K562 (cell line): ENCODE measurements at regions not wholly inside any gene's neighbourhood (a gene's known extent, or its start where the extent isn't known, plus 50 kb on each side); places are given as distances from the start of the nearest gene placed in this dataset.
A peak's percentile ranks its signal among the peaks of the same experiment; 100 is the strongest.

Experiments
- ARID1B ChIP-seq: fragments of 450-650 bp; IDR thresholded peaks from 2 replicates; pipeline ENCODE4 v1.6.1; 2016; ENCODE audit warnings: antibody characterized with exemption, mild to moderate bottlenecking, inconsistent platforms
- NFIC ChIP-seq: fragments of 450-650 bp; IDR thresholded peaks from 2 replicates; pipeline ENCODE4 v1.6.1; 2017; ENCODE audit warnings: mild to moderate bottlenecking, inconsistent platforms
- ZNF124 ChIP-seq: sonication (generic); formaldehyde crosslinking; IDR thresholded peaks from 2 replicates; pipeline ENCODE4 v1.8.1; 2022; ENCODE audit warnings: missing genetic modification reagents
- ZNF212 ChIP-seq: fragments of 450-650 bp; formaldehyde crosslinking; IDR thresholded peaks from 2 replicates; pipeline ENCODE4 v1.4.0; 2020; ENCODE audit warnings: mild to moderate bottlenecking
- TF ChIP-seq, protein P1 (sequence below), 3 experiments: fragments of 200-800 bp in 1 of 3; fragments of 250-450 bp in 1 of 3; fragments of 450-650 bp in 1 of 3; sonication (Bioruptor Pico) in 1 of 3; sonication (Bioruptor generic) in 1 of 3; formaldehyde crosslinking in 1 of 3; IDR thresholded peaks; 2 replicates each; pipeline versions ENCODE4 v1.6.1 to v1.8.0; 2016 to 2022; ENCODE audit warnings: mild to moderate bottlenecking in 2 of 3, missing genetic modification characterization in 2 of 3, missing compliant biosample characterization in 1 of 3, moderate library complexity in 1 of 3
- TF ChIP-seq, protein P2 (sequence below): fragments of 450-650 bp; IDR thresholded peaks from 2 replicates; pipeline ENCODE4 v1.6.1; 2017; ENCODE audit warnings: mild to moderate bottlenecking, moderate library complexity

DNA sequence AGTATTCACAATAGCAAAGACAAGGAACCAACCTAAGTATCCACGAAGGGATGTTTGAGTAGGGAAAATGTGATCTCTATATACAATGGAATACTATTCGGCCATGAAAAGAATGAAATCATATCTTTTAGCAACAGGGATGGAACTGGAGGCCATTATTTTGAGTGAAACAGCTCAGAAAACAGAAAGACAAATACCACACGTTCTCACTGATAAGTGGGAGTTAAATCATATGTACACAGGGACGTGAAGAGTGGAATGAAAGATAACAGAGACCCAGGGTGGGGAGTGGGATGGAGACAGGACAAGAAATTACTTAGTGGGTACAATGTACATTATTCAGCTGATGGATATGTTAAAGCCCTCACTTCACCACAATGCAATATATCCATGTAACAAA, 1012.7 kb downstream of the TBC1D22A start (continued):
- TF ChIP-seq NFIC: peak; percentile 24; the same call in 1 of the 2 replicates
- TF ChIP-seq ZNF124 (CRISPR knock-in tag): no peak
- TF ChIP-seq, protein P1, sequence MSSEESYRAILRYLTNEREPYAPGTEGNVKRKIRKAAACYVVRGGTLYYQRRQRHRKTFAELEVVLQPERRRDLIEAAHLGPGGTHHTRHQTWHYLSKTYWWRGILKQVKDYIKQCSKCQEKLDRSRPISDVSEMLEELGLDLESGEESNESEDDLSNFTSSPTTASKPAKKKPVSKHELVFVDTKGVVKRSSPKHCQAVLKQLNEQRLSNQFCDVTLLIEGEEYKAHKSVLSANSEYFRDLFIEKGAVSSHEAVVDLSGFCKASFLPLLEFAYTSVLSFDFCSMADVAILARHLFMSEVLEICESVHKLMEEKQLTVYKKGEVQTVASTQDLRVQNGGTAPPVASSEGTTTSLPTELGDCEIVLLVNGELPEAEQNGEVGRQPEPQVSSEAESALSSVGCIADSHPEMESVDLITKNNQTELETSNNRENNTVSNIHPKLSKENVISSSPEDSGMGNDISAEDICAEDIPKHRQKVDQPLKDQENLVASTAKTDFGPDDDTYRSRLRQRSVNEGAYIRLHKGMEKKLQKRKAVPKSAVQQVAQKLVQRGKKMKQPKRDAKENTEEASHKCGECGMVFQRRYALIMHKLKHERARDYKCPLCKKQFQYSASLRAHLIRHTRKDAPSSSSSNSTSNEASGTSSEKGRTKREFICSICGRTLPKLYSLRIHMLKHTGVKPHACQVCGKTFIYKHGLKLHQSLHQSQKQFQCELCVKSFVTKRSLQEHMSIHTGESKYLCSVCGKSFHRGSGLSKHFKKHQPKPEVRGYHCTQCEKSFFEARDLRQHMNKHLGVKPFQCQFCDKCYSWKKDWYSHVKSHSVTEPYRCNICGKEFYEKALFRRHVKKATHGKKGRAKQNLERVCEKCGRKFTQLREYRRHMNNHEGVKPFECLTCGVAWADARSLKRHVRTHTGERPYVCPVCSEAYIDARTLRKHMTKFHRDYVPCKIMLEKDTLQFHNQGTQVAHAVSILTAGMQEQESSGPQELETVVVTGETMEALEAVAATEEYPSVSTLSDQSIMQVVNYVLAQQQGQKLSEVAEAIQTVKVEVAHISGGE (CRISPR knock-in tag; IDR thresholded peaks at IDR 0.05): no peak
- peak; percentile 61 for TF ChIP-seq ARID1B
- no peak for TF ChIP-seq ZNF212 (CRISPR knock-in tag)
- TF ChIP-seq, protein P2, sequence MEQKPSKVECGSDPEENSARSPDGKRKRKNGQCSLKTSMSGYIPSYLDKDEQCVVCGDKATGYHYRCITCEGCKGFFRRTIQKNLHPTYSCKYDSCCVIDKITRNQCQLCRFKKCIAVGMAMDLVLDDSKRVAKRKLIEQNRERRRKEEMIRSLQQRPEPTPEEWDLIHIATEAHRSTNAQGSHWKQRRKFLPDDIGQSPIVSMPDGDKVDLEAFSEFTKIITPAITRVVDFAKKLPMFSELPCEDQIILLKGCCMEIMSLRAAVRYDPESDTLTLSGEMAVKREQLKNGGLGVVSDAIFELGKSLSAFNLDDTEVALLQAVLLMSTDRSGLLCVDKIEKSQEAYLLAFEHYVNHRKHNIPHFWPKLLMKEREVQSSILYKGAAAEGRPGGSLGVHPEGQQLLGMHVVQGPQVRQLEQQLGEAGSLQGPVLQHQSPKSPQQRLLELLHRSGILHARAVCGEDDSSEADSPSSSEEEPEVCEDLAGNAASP: no peak
